GM18951 (cell line): ENCODE measurements at regions not wholly inside any gene's neighbourhood (a gene's known extent, or its start where the extent isn't known, plus 50 kb on each side); places are given as distances from the start of the nearest gene placed in this dataset.

ENCODE experiments used
- POLR2A ChIP-seq: IDR thresholded peaks from 4 replicates; pipeline ENCODE4 v1.6.1; 2011; ENCODE audit warnings: mild to moderate bottlenecking; ENCODE audit not compliant: insufficient read length, insufficient read depth; ENCODE audit errors: extremely low read depth
- in situ Hi-C: fragments of 300-500 bp; cut with MboI; formaldehyde crosslinking; loops from one replicate; pipeline ENCODE4 v1.12.0; 2022; ENCODE audit warnings: low sequenced_read_pairs, mixed read lengths, inconsistent platforms; ENCODE audit not compliant: unreplicated experiment

DNA sequence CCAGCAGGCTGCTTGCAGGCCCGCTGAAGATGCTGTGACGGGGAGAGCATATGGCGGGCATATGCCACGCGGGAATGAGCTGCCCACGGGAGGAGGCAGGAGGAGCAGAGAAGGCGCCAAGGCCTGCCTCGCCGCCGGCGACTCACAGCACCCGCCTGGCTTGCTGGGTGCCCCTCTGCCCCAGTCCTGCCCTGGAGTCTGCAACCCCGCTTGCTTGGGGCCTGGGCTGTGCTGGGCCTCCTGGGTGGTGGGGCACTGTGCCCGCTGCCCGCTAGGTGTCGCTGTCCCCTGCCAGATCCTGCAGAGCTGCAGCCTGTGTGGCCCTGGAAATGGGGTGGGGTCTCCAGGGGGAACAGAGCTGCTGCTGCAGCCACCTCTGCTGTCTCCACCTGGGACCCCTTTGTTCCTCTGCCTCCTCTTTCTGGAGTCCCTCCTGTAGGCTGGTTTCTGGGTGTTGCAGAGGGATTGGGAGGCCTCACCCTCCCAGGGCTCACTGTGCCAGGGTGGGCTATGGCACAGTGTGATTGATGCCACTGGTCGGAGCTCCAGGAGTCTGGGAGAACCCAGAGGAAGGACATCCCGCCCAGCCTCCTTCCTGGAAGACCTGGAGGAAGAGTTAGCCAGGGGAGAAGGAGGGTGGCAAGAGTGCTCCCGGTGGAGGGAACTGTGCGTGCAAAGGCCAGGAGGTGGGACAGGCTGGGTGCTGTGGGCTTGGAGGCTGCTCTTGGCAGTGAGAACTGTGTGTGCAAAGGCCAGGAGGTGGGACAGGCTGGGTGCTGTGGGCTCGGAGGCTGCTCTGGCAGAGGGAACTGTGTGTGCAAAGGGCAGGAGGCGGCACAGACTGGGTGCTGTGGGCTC is 141.0 kb upstream of the CIBAR2 start:
- no peak for TF ChIP-seq POLR2A
- in situ Hi-C loops, result no loop called here

DNA sequence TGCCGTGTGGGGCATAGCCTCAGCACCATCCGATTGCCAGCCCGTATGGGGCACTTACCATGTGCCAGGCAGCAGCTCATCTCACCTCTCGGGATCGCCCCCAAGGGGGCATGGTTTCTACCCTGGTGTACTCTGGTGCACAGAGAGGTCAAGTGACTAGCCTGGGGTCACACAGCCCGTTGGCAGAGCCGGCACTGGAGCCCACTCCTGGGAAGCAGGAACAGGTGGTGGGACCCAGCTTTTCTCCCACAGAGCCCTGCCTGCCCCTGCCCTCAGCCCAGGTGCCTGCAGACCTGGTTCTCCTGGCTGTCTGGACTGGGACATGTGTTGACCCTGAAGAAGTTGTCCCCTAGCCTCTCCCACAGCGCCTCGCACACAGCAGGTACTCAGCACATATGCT is 141.8 kb upstream of the CIBAR2 start:
- in situ Hi-C loops, result no loop called here
- no peak for TF ChIP-seq POLR2A

DNA sequence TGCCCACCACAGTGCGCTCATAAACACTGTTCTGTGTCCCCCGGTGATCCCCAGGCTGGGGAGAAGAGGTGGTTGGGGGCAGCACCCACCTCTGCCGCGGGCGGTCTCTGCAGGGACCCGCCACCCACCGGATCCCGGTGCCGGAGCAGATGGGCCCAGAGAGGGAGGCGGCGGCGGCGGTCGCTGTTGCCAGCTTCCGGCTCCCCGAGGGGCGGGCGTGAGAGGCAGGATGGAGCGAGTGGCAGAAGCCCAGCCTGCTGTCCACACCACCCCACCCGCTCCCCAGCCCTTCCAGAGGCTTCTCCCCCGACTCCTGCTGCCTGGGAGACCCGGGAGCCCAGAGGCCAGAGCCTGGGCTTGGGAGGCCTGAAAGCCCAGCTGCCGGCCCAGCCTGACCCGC is 142.6 kb upstream of the CIBAR2 start:
- in situ Hi-C loops, result no loop called here
- TF ChIP-seq POLR2A, result no peak

DNA sequence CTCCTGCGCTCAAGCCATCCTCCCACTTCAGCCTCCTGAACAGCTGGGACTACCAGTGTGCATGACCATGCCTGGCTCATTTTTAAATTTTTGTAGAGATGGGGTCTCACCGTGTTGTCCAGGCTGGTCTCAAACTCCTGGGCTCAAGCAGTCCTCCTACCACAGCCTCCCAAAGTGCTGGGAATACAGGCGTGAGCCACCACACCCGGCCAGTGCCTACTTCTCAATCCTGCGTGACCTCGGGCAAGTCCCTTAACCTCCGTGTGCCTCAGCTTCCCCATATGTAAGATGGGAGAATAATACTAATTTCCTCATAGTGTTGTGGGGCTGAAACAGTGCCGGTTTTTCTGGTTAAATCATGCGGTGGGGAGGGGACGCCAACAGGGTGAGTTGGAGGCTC is 143.5 kb upstream of the CIBAR2 start:
- in situ Hi-C loops, result no loop called here

DNA sequence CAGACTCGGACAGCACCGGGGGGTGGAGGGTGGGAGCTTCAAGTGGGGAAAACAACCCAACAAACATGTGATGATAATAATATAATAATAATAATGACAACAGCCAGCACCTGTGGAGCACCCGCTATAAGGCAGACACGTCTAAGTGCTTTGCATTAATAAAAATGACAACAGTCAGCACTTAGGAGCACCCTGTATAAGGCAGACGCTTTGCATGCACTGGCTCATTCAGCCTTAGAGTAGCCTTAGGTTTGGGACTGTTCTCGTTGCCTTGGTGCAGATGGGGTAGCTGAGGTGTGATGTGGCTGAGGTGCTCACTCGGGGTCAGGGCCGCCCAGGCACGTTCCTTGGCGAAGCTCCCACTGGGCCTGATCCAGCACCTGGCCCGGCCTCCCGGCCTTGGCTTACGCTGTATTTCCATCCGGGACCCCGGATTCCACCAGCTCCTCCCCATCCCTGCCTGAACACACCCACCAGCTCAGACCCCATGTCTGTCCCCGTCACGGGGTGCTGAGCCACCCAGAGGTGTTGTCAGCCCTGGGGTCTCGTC is 144.0 kb upstream of the CIBAR2 start:
- no peak for TF ChIP-seq POLR2A
- in situ Hi-C loops, result no loop called here

More for the DNA sequence above, 143.5 kb upstream of the CIBAR2 start:
- TF ChIP-seq POLR2A, result no peak

DNA sequence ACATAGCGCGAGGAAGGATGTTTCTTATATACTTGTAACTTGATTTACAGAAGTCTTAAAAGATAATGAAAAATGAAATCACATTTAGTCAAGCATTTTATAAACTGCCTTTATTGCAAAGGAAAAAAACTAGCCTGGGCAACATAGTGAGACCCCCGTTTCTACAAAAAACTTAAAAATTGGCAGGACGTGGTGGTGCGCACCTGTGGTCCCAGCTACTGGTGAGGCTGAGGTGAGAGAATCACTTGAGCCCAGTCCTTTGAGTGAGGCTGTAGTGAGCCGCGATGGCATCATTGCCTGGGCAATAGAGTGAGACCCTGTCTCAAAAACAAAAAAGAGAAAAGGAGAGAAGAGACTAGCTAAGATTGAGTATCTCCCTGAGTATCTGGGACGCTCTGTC is 145.2 kb upstream of the CIBAR2 start:
- no peak for TF ChIP-seq POLR2A
- in situ Hi-C loops, result no loop called here

DNA sequence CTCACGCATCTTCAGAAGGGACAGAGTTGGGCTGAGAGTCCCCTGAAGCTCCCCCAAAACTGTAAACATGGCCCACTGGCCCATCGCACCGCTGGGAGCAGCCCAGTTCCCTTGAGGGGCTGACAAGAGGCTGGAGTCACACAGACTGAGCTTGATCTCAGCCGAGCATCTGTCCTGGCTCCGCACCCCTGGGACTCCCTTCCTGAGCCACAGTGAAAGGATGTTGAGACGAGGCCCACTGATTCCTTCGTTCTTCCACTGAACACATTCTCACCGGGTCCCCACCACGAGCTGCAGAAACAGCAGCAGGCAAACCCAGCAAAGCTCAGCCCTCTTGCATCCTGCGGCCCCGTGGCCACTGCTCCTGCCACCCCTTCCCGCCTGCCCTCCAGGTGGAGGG is 145.9 kb upstream of the CIBAR2 start:
- in situ Hi-C loops, result no loop called here
- TF ChIP-seq POLR2A, result no peak

DNA sequence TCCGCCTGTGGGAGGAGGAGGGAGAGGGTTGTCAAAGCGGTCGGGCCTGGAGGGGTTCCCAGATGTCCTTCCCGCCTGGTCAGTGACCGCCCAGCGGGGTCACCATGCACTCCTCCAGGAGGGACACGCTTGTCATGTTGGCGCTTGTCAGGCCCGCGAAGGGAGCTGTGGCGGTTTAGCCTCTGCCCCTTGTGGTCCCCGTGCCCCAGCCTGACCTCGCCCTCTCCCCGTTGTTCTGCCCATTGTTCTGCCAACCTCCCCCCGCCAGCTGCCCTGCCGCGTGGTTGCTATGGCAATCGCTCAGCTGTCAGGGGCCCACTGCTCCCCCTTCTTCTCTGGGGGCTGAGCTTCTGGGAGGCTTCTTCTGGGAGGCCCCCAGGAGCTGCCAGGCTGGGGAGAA is 146.4 kb upstream of the CIBAR2 start:
- in situ Hi-C loops, result no loop called here
- no peak for TF ChIP-seq POLR2A

DNA sequence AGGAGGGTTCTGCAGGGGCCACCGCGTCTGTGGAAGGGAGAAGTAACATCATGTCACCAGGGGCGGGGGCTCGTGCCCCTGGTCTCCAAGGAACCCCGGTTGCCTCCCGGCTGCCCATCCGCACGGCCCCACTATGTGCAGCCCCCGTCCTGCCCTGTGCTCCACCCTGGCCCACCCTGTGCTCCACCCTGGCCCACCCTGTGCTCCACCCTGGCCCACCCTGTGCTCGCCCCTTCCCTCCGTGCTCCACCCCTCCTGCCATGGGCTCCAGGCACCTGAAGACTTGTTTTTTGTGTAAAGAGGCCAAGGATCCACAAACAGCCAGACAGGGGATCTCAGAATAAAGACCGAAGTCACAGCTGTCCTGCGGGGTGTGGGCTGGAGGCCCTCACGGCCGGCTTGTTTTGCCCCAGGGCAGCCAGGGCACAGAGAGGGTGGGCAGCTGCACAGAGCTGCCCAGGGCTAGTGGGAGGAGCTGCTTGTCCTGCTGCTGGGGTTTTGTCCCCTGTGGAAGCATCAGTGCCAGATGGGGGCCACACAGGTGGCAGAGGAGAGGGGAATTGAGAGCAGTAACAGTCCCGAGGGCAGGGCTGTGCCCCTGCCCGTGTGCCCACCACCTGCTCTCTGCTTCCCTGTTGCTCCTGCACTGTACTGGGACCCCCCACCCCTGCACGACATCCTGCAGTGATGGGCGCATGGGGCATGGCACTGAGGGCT is 147.0 kb upstream of the CIBAR2 start:
- no peak for TF ChIP-seq POLR2A
- in situ Hi-C loops, result no loop called here

DNA sequence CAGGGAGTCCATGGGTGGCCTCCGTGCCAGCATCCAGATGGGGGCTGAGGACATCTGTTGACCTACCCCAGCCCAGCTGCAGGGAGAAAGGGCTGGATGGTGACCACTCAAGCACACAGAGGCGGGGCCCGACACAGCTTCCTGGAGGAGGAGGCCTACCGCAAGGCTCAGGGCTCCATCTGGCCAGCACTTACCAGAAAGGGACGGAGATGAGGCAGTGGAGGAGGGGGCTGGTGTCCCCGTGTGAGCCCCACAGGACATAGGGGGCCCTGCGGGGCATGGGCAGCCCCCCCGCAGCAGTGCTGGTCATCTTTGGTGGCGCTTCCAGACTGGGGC is 147.5 kb upstream of the CIBAR2 start:
- TF ChIP-seq POLR2A, result no peak
- in situ Hi-C loops, result no loop called here

DNA sequence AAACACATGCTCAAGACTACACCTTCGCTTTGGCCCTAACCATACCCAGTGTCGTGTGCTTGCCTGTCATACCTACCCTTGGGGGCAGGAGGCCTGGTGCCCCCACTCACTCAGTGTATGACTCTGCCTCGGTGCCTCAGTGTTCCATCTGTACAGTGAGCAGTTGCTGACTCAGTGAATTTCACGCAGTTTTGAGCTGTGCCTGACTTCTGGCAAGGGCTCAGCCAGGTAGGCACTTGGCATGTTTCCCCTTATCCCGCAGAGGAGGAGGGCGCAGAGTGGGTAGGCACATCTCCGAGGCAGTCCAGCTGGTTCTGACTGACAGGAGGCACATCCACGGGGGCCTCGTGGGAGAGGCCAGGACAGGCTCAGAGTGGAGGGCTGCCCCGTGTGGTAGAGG is 148.9 kb upstream of the CIBAR2 start:
- in situ Hi-C loops, result no loop called here
- TF ChIP-seq POLR2A, result no peak

DNA sequence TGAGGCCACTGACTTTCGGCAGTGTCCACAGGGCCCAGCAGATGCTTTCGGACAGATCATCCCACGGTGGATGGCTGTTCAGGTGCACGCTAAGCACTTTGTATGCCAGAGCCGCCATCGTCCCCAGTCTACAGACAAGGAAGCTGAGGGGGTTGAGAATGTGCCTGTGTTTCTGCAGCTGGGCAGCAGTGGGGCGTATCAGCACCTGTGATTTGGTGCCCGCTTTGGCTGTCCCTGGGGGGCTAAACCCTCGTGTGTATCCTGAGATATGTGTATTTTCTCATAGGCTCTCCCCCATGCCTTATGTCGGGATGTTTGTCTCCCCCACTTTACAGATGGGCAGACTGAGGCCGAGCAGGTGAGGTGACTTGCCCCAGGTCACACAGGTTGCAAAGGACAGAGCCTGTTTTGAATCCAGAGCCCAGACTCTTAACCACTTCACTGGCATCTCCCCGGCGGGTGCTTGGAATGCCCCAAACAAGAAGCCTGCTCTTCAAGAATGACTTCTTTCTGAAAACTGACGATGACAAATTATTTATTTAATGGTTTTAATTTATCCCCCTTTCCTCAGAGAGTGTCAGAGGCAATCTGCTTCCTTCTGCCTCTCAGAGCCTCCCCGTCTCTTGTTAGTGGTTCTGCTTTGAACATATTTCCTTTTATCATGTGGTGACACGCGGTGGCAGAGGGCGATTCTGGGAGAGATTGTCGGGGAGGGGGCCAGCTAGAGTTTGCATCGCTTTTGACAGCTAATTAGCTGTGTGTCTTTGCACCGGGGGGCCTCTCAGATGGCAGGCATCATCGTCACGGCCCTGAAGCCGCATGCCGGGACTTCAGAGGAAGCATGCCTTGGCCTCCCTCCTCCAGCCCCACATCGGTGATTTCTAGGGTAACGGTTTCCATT is 149.6 kb upstream of the CIBAR2 start:
- in situ Hi-C loops, result no loop called here
- no peak for TF ChIP-seq POLR2A
